ENCODE measurements at regions not wholly inside any gene's neighbourhood (a gene's known extent, or its start where the extent isn't known, plus 50 kb on each side); places are given as distances from the start of the nearest gene placed in this dataset.

DNA sequence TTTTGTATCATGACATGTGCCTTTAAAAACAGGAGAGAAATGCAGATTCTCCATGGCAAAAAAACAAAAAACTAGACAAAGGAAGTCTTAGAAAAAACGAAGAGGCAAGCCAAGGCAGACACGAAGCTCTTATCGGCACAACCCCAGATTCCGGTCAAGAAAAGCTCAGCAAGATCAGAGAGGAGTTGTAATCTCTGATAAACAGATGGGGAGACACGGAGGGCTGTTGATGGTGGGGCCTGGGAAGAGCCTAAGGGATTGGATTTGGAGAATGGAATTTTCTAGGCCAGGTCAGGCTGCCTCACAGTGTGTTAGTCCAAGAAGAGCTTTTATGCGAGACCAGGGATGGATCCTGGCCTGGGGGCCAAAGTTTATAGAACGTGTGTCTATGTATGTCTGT, 96.2 kb upstream of the AKT3 start (continued):
- TF ChIP-seq KDM1A (IDR thresholded peaks at IDR 0.05; ENCODE audit: low read depth): no peak
- no peak for TF ChIP-seq RCOR1 (IDR thresholded peaks at IDR 0.05; ENCODE audit: low read depth, low read length)
- TF ChIP-seq SREBF2 (IDR thresholded peaks at IDR 0.05): no peak

DNA sequence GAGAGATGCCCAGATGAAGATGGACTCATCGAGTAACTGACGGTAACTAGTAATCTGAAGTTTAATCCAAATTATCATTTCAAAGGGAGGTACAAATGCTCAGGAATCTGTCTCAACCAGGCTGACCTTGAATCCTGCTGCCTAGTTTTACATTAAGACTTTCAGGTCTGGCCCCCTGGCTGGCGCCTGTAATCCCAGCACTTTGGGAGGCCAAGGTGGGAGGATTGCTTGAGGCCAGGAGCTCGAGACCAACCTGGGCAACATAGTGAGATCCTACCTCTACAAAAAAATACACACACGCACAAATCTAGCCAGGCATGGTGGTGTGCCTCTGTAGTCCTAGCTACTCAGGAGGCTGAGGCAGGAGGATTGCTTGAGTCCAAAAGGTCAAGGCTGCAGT, 95.7 kb upstream of the AKT3 start:
- ChIA-PET CTCF (interaction anchor here (1.2 to 2.0 kb wide), 3 partner anchors 11 to 328 kb away, joined by 3 to 6 read pairs (median 3); no protein-coding TSS in a partner anchor), POLR2A (no interaction called here)
- TF ChIP-seq RARB (CRISPR knock-in tag; IDR thresholded peaks at IDR 0.05) (no peak), ESRRA (IDR thresholded peaks at IDR 0.05; ENCODE audit: borderline replicate concordance, low read length) (no peak), TFCP2L1 (CRISPR knock-in tag; IDR thresholded peaks at IDR 0.05) (no peak), POLR2AphosphoS2 (conservative IDR thresholded peaks at IDR 0.05; ENCODE audit: low read length) (no peak), JUNB (IDR thresholded peaks at IDR 0.05) (no peak), HDAC2 (IDR thresholded peaks at IDR 0.05) (no peak), HMGXB4 (CRISPR knock-in tag; IDR thresholded peaks at IDR 0.05; ENCODE audit: borderline replicate concordance) (no peak), GATA3 (IDR thresholded peaks at IDR 0.05; ENCODE audit: borderline replicate concordance) (no peak), KDM5A (IDR thresholded peaks at IDR 0.05) (no peak), EHMT2 (IDR thresholded peaks at IDR 0.05; ENCODE audit: low read depth) (no peak), FOSB (CRISPR knock-in tag; IDR thresholded peaks at IDR 0.05) (no peak)
- ATAC-seq (no peak), DNase-seq (ENCODE audit: low read depth in 1 of 2, low spot score in 1 of 2) (no peak), FAIRE-seq (no peak)
- Histone ChIP-seq H3K4me2 (no peak overlapping the region), H3K27ac (peak overlapping the region; percentile 60 to 87; a peak in 4 of 6 replicates), H3K9me3 (no peaks in the 10 kb centered on the region), H3K4me3 (no peak overlapping the region), H3K4me1 (peaks cover 45% of the 10 kb centered on the region)
- WGBS (ENCODE audit: missing lambda C conversion rate): 91% methylated on average over 5 of the region's 5 CpGs

GRCh38 chr1:243944429-243945160, 94.6 kb upstream of the AKT3 start:
- DNase-seq (ENCODE audit: low read depth in 1 of 2, low spot score in 1 of 2) (peak; percentile 69 to 88), ATAC-seq (peak; percentile 87 to 88), FAIRE-seq (no peak)
- TF ChIP-seq CHD4 (IDR thresholded peaks at IDR 0.05; ENCODE audit: borderline replicate concordance) (no peak), GATA3 (IDR thresholded peaks at IDR 0.05; ENCODE audit: borderline replicate concordance) (0 out of 2 replicates have a peak, but pooled peaks have one; percentile 8), KDM5A (IDR thresholded peaks at IDR 0.05) (no peak), FOSL2 (IDR thresholded peaks at IDR 0.05) (no peak), FOSL2 (CRISPR knock-in tag; IDR thresholded peaks at IDR 0.05) (peak; percentile 27; the same call in 1 of the 2 replicates), MAX (IDR thresholded peaks at IDR 0.05) (peak; percentile 63), RAD21 (conservative IDR thresholded peaks at IDR 0.05 in 1 of 2, IDR thresholded peaks at IDR 0.05 in 1 of 2) (peak in 1 of 2 experiments; percentile 29; a peak in 1 of 5 replicates), HOXB13 (CRISPR knock-in tag; IDR thresholded peaks at IDR 0.05; ENCODE audit: low read depth) (peak; percentile 62; the same call in 1 of the 2 replicates), ZSCAN20 (CRISPR knock-in tag; IDR thresholded peaks at IDR 0.05) (0 out of 2 replicates have a peak, but pooled peaks have one; percentile 37), HOXB5 (CRISPR knock-in tag; IDR thresholded peaks at IDR 0.05) (peak; percentile 27; the same call in 1 of the 2 replicates), EHMT2 (IDR thresholded peaks at IDR 0.05; ENCODE audit: low read depth) (peak; percentile 59; the same call in 1 of the 2 replicates), CHD2 (IDR thresholded peaks at IDR 0.05; ENCODE audit: low read length, partially characterized antibody) (no peak), REST (IDR thresholded peaks at IDR 0.05) (peak; percentile 96), HDAC2 (IDR thresholded peaks at IDR 0.05) (no peak), MAFK (IDR thresholded peaks at IDR 0.05; ENCODE audit: partially characterized antibody) (peak; percentile 70)
- TF ChIP-seq, protein P1, sequence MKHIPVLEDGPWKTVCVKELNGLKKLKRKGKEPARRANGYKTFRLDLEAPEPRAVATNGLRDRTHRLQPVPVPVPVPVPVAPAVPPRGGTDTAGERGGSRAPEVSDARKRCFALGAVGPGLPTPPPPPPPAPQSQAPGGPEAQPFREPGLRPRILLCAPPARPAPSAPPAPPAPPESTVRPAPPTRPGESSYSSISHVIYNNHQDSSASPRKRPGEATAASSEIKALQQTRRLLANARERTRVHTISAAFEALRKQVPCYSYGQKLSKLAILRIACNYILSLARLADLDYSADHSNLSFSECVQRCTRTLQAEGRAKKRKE (CRISPR knock-in tag; IDR thresholded peaks at IDR 0.05; ENCODE audit: low read depth): 0 out of 2 replicates have a peak, but pooled peaks have one; percentile 70
- H3K4me1 ChIP-seq: peaks cover 36% of the 10 kb centered on the region
- peak overlapping the region; percentile 16 for H3K4me3 ChIP-seq
- 42% methylated on average over 18 of the region's 21 CpGs for WGBS (ENCODE audit: missing lambda C conversion rate)
- ChIA-PET CTCF (interaction anchor here (0.8 to 2.0 kb wide), 5 partner anchors 10 to 329 kb away, joined by 3 to 6 read pairs (median 4); no protein-coding TSS in a partner anchor), POLR2A (interaction anchor here (0.6 to 1.4 kb wide), 3 partner anchors 28 to 104 kb away, joined by 4 to 7 read pairs (median 6); partner anchors contain the start of gene AKT3)
- no peaks in the 10 kb centered on the region; the same call in 2 of the 3 replicates for H3K9me3 ChIP-seq
- H3K4me2 ChIP-seq: peak overlapping the region; percentile 64
- peak overlapping the region; percentile 60 to 87 for H3K27ac ChIP-seq
